ENCODE measurements at regions not wholly inside any gene's neighbourhood (a gene's known extent, or its start where the extent isn't known, plus 50 kb on each side); places are given as distances from the start of the nearest gene placed in this dataset.

- H3K4me2 ChIP-seq (replicated peaks; ENCODE audit: low read depth, low read length, poor library complexity, severe bottlenecking), result no peak overlapping the region
- intact Hi-C loops (cut with micrococcal nuclease), result no loop called here
- peaks cover 0 to 54% (median 24%) of the 10 kb centered on the region in 4 experiments for H3K27me3 ChIP-seq (replicated peaks in 1 of 4; ENCODE audit: control extremely low read depth in 1 of 4, control insufficient read depth in 3 of 4, insufficient read depth in 4 of 4, low read length in 3 of 4)
- H3K27ac Mint-ChIP-seq, result no peak overlapping the region
- no peak overlapping the region for H2AFZ ChIP-seq (ENCODE audit: insufficient read depth, low read depth, low read length, poor library complexity, severe bottlenecking)
- no peak overlapping the region for H3K27ac ChIP-seq (ENCODE audit: low read length in 2 of 2)
- H3K79me2 ChIP-seq (ENCODE audit: control insufficient read depth, insufficient read depth, low read length), result no peaks in the 10 kb centered on the region
- H3K4me3 Mint-ChIP-seq, result no peak overlapping the region
- peaks cover 54% of the 10 kb centered on the region for H3K27me3 Mint-ChIP-seq
- TF ChIP-seq CTCF (IDR thresholded peaks at IDR 0.05), result no peak
- TF ChIP-seq EZH2 (IDR thresholded peaks at IDR 0.05; ENCODE audit: borderline replicate concordance, insufficient read depth, low read depth, low read length, poor library complexity, severe bottlenecking), result no peak
- no peaks in the 10 kb centered on the region for H4K20me1 ChIP-seq (ENCODE audit: control insufficient read depth, insufficient read depth, low read length, poor library complexity, severe bottlenecking)
- H3K9ac ChIP-seq (ENCODE audit: low read length), result no peak overlapping the region
- H3K4me1 ChIP-seq (ENCODE audit: control insufficient read depth in 2 of 2, insufficient read depth in 2 of 2, low read length in 2 of 2), result peaks cover 12 to 13% of the 10 kb centered on the region in 2 donors
- POLR2A ChIA-PET, result no interaction called here
- ATAC-seq (ENCODE audit: low read depth) (no peak), DNase-seq (no peak)
- H3K36me3 ChIP-seq (replicated peaks in 1 of 2; ENCODE audit: control extremely low read depth in 1 of 2, control insufficient read depth in 1 of 2, extremely low read depth in 1 of 2, insufficient read depth in 2 of 2, low read length in 1 of 2), result no peaks in the 10 kb centered on the region
- no peaks in the 10 kb centered on the region for H3K9me3 Mint-ChIP-seq (ENCODE audit: insufficient read depth)
- H3K4me3 ChIP-seq (ENCODE audit: control extremely low read depth in 1 of 5, extremely low read depth in 1 of 5, insufficient read depth in 1 of 5, low read depth in 2 of 5, low read length in 4 of 5), result no peak overlapping the region
- CTCF ChIA-PET, result interaction anchor here (0.7 kb wide), 1 partner anchor 47 kb away, joined by 3 read pairs; no protein-coding TSS in a partner anchor
- peaks cover 0 to 3% (median 0%) of the 10 kb centered on the region in 3 donors for H3K9me3 ChIP-seq (ENCODE audit: control extremely low read depth in 1 of 3, control insufficient read depth in 2 of 3, insufficient read depth in 1 of 3, low read length in 2 of 3)
- WGBS (ENCODE audit: insufficient coverage), result 100% methylated on average over 1 of the region's 6 CpGs
- H3K4me1 Mint-ChIP-seq, result peaks cover 13% of the 10 kb centered on the region
Observed at GRCh38 chr6:28651161-28651560, 125.5 kb downstream of the GPX5 start.

- H3K27ac ChIP-seq (ENCODE audit: low read length in 2 of 2), result no peak overlapping the region
- no peak overlapping the region for H3K27ac Mint-ChIP-seq
- no peak for DNase-seq
- POLR2A ChIA-PET, result no interaction called here
- peaks cover 14 to 22% of the 10 kb centered on the region in 2 donors for H3K4me1 ChIP-seq (ENCODE audit: control insufficient read depth in 2 of 2, insufficient read depth in 2 of 2, low read length in 2 of 2)
- no peak overlapping the region for H3K9ac ChIP-seq (ENCODE audit: low read length)
- TF ChIP-seq CTCF (IDR thresholded peaks at IDR 0.05) (no peak), EZH2 (IDR thresholded peaks at IDR 0.05; ENCODE audit: borderline replicate concordance, insufficient read depth, low read depth, low read length, poor library complexity, severe bottlenecking) (no peak)
- no peaks in the 10 kb centered on the region for H4K20me1 ChIP-seq (ENCODE audit: control insufficient read depth, insufficient read depth, low read length, poor library complexity, severe bottlenecking)
- H2AFZ ChIP-seq (ENCODE audit: insufficient read depth, low read depth, low read length, poor library complexity, severe bottlenecking), result no peak overlapping the region
- peaks cover 0 to 38% (median 25%) of the 10 kb centered on the region in 4 experiments for H3K27me3 ChIP-seq (replicated peaks in 1 of 4; ENCODE audit: control extremely low read depth in 1 of 4, control insufficient read depth in 3 of 4, insufficient read depth in 4 of 4, low read length in 3 of 4)
- ATAC-seq (ENCODE audit: low read depth), result no peak
- no peak overlapping the region for H3K4me2 ChIP-seq (replicated peaks; ENCODE audit: low read depth, low read length, poor library complexity, severe bottlenecking)
- no peaks in the 10 kb centered on the region for H3K79me2 ChIP-seq (ENCODE audit: control insufficient read depth, insufficient read depth, low read length)
- intact Hi-C loops (cut with micrococcal nuclease), result no loop called here
- H3K27me3 Mint-ChIP-seq, result peaks cover 49% of the 10 kb centered on the region
- CTCF ChIA-PET, result no interaction called here
- H3K4me3 ChIP-seq (ENCODE audit: control extremely low read depth in 1 of 5, extremely low read depth in 1 of 5, insufficient read depth in 1 of 5, low read depth in 2 of 5, low read length in 4 of 5), result no peak overlapping the region
- H3K4me3 Mint-ChIP-seq, result no peak overlapping the region
- H3K9me3 Mint-ChIP-seq (ENCODE audit: insufficient read depth), result no peaks in the 10 kb centered on the region
- H3K36me3 ChIP-seq (replicated peaks in 1 of 2; ENCODE audit: control extremely low read depth in 1 of 2, control insufficient read depth in 1 of 2, extremely low read depth in 1 of 2, insufficient read depth in 2 of 2, low read length in 1 of 2), result no peaks in the 10 kb centered on the region
- peaks cover 24% of the 10 kb centered on the region for H3K4me1 Mint-ChIP-seq
- 93% methylated on average over 3 of the region's 4 CpGs for WGBS (ENCODE audit: insufficient coverage)
- peaks cover 0 to 3% (median 2%) of the 10 kb centered on the region in 3 donors for H3K9me3 ChIP-seq (ENCODE audit: control extremely low read depth in 1 of 3, control insufficient read depth in 2 of 3, insufficient read depth in 1 of 3, low read length in 2 of 3)
Observed at GRCh38 chr6:28653876-28654275, 128.2 kb downstream of the GPX5 start.

Measured in B cell (primary cell).